GM12892 (cell line): ENCODE measurements at regions not wholly inside any gene's neighbourhood (a gene's known extent, or its start where the extent isn't known, plus 50 kb on each side); places are given as distances from the start of the nearest gene placed in this dataset.

Experiments
- POLR2A ChIP-seq: IDR thresholded peaks from 2 replicates; pipeline ENCODE4 v1.6.1; 2011; ENCODE audit warnings: low read depth, low read length, control low read depth
- TAF1 ChIP-seq: IDR thresholded peaks from 2 replicates; pipeline ENCODE4 v1.6.1; 2011; ENCODE audit warnings: low read depth, mild to moderate bottlenecking, control low read depth, low read length, borderline replicate concordance

DNA sequence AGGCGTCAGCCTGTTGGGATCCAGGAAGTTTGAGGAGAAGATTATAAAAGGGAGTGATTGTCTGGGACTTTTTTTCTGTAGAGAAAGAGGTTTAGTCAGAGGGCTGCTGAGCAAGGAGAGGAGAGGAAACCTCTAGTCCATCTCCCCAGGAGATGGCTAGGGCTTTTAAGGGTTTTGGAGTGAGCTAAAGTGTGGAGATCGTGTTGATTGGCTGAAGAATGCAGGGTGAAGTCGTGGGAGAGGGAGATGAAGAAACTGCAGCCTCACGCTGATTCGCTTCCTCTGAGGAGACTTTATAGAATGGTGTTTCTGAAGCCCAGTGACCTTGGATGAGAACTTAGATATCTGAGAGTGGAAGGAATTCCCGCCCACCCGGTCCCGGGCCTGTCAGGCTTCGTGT is 193.7 kb upstream of the PWP1 start:
- no peak for TF ChIP-seq POLR2A
- TF ChIP-seq TAF1, result no peak
